AG10803 (cell line): ENCODE measurements at regions not wholly inside any gene's neighbourhood (a gene's known extent, or its start where the extent isn't known, plus 50 kb on each side); places are given as distances from the start of the nearest gene placed in this dataset.

Source experiments
- DNase-seq: peaks from one replicate; pipeline ENCODE4 v3.0.0; 2010; ENCODE audit warnings: low read depth
- H3K4me3 ChIP-seq: 2 replicates; pipeline ENCODE4 v1.5.1; 2011; ENCODE audit warnings: mild to moderate bottlenecking, low read length, control low read depth
- CTCF ChIP-seq: conservative IDR thresholded peaks from 2 replicates; pipeline ENCODE4 v1.5.1; 2011; ENCODE audit warnings: mild to moderate bottlenecking, low read length, control low read depth, inconsistent platforms

- TF ChIP-seq CTCF: no peak
- DNase-seq: no peak
- no peak overlapping the region for H3K4me3 ChIP-seq
These were observed 66.6 kb upstream of the TOX3 start for GRCh38 chr16:52613508-52613907.

GRCh38 chr16:52611817-52612673 lies 65.1 kb upstream of the TOX3 start:
- TF ChIP-seq CTCF: no peak
- no peak overlapping the region for H3K4me3 ChIP-seq
- DNase-seq: no peak

GRCh38 chr16:52603015-52603414 lies 56.1 kb upstream of the TOX3 start:
- no peak for TF ChIP-seq CTCF
- no peak overlapping the region for H3K4me3 ChIP-seq
- no peak for DNase-seq

- no peak overlapping the region for H3K4me3 ChIP-seq
- no peak for DNase-seq
- TF ChIP-seq CTCF: no peak
These were observed 51.0 kb upstream of the TOX3 start for GRCh38 chr16:52597772-52598483.

GRCh38 chr16:52597073-52597771 lies 50.3 kb upstream of the TOX3 start:
- no peak for TF ChIP-seq CTCF

More at GRCh38 chr16:52597073-52597771, 50.3 kb upstream of the TOX3 start:
- H3K4me3 ChIP-seq: no peak overlapping the region
- no peak for DNase-seq
